B cell (primary cell): ENCODE measurements at regions not wholly inside any gene's neighbourhood (a gene's known extent, or its start where the extent isn't known, plus 50 kb on each side); places are given as distances from the start of the nearest gene placed in this dataset.

ENCODE experiments used
- CTCF ChIP-seq: fragments of 200-600 bp; IDR thresholded peaks from one replicate; pipeline ENCODE4 v1.8.0; 2022; ENCODE audit warnings: antibody characterized with exemption, mild to moderate bottlenecking
- EZH2 ChIP-seq: IDR thresholded peaks from 2 replicates; pipeline ENCODE4 v1.6.1; 2012; ENCODE audit warnings: borderline replicate concordance, low read depth, mild to moderate bottlenecking, moderate library complexity, low read length; ENCODE audit not compliant: insufficient read depth, poor library complexity, severe bottlenecking

GRCh38 chr3:56977561-56977889 lies 82.9 kb upstream of the SPATA12 start:
- TF ChIP-seq CTCF: no peak
- TF ChIP-seq EZH2: no peak
